ENCODE measurements at regions not wholly inside any gene's neighbourhood (a gene's known extent, or its start where the extent isn't known, plus 50 kb on each side); places are given as distances from the start of the nearest gene placed in this dataset.

DNA sequence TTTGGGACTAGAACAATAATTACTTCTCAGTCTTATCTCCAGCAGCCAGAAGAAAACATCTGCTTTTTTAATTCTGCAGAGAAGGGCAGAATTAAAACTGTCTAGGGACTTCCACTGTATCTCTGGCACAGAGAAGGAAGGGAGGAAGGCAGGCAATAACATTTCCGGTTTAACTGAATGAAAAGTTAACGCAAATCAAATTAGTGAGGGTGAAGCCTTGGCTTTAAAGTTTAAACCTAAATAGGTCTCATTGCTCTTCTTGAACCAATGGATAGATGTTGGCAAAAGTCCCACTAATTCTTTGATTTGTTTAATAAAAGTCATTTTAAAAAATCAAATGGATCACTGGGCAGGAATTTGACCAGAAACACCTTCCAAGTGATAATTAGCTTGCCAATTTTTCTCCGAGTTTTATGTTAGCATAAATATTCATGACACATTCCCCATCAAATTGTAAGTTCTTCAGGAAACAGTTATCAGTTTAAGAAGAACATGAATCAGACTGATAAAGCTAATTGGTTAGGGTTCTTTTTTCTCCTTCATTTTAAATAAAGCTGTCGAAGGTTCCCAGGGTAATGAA is 181.9 kb downstream of the SLC15A5 start:
- no peak for TF ChIP-seq CTCF (IDR thresholded peaks at IDR 0.05)
- DNase-seq (ENCODE audit: low spot score) (no peak), ATAC-seq (ENCODE audit: low FRiP score) (peak; percentile 14)

DNA sequence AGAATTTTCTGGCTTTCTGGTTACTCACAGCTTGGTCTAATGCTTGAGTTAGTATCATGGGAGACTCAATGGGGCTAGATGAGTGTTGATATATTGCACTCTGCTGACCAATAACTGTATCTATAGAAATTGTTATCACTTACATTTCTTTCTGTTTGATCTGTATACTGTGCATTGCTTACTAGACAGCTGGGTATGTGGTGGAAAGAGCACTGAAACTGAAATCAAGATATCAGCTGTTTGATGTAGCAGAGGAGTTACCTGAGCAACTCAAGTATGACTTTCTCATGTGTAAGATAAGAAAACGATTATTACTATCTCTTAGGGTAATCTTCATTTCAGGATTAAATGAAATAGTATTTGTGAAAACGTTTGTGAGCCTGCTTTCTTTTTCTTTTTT is 183.0 kb downstream of the SLC15A5 start:
- TF ChIP-seq CTCF (IDR thresholded peaks at IDR 0.05): no peak
- no peak for DNase-seq (ENCODE audit: low spot score)
- no peak for ATAC-seq (ENCODE audit: low FRiP score)

GRCh38 chr12:16093825-16094224 is 182.7 kb downstream of the DERA start:
- DNase-seq (ENCODE audit: low spot score): no peak
- no peak for TF ChIP-seq CTCF (IDR thresholded peaks at IDR 0.05)
- ATAC-seq (ENCODE audit: low FRiP score): no peak

DNA sequence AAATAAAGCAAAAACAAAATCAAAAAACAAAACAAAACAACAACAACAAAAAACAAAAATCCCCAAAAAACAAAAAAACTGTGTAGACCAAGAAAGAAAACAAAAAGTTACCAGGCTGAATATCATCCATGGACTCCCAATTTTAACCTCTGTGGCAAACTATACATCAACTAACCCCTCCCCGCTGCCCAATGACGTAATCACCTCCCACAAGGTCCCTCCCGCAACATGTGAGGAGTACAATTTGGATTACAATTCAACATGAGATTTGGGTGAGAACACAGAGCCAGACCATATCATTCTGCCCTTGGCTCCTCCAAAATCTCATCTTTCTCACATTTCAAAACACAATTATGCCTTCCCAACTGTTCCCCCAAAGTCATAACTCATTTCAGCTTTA is 179.8 kb downstream of the DERA start:
- TF ChIP-seq CTCF (IDR thresholded peaks at IDR 0.05): no peak
- ATAC-seq (ENCODE audit: low FRiP score): no peak
- no peak for DNase-seq (ENCODE audit: low spot score)

GRCh38 chr12:16088421-16088820 is 177.3 kb downstream of the DERA start:
- TF ChIP-seq CTCF (IDR thresholded peaks at IDR 0.05): no peak
- DNase-seq (ENCODE audit: low spot score) (no peak), ATAC-seq (ENCODE audit: low FRiP score) (no peak)

All from omental fat pad (tissue), 3 donors.